ENCODE measurements at regions not wholly inside any gene's neighbourhood (a gene's known extent, or its start where the extent isn't known, plus 50 kb on each side); places are given as distances from the start of the nearest gene placed in this dataset.
A peak's percentile ranks its signal among the peaks of the same experiment; 100 is the strongest.
"Not testable (repeated sequence)": the region's sequence is repeated elsewhere in the genome, so short reads cannot be mapped to it uniquely, and the experiment has no call there.

DNA sequence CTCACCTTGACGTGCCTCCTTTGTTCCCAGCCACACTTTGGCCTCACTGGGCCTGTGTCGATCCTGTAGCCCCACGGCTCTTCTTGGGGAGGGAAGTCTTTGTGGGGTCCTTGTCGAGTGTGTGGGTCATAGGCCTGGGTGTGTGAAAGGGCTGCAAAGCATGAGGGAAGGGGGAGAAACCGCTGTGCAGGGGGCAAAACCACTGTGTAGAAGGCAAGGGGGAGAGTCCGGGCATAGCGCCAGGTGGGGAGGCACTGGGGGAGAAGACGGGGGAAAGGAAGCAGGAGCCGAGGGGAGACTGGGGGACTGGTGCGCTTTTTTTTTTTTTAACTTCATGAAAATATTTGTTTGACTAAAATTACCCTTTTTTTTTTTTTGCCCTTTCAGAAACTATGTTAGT is 65.1 kb upstream of the RASD2 start:
- DNase-seq: no peak

DNA sequence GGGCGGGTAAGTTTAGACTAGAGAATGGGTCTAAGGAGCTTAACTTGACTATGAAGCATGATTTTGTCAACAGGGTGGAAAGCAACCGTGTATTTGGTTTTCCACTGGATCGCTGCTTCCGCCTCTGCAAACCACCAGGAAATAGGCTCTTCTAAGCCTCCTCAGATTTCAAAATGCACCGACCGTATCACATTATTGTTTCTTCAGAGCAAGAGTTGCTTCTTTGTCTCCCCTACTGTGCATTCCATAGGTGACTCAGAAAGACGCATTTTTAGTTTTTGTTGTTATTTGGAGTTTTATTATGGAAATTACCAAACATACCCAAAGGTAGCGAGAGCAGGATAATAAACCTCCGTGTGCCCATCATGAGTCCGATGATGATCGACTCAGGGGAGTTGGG is 64.3 kb upstream of the RASD2 start:
- DNase-seq: no peak

DNA sequence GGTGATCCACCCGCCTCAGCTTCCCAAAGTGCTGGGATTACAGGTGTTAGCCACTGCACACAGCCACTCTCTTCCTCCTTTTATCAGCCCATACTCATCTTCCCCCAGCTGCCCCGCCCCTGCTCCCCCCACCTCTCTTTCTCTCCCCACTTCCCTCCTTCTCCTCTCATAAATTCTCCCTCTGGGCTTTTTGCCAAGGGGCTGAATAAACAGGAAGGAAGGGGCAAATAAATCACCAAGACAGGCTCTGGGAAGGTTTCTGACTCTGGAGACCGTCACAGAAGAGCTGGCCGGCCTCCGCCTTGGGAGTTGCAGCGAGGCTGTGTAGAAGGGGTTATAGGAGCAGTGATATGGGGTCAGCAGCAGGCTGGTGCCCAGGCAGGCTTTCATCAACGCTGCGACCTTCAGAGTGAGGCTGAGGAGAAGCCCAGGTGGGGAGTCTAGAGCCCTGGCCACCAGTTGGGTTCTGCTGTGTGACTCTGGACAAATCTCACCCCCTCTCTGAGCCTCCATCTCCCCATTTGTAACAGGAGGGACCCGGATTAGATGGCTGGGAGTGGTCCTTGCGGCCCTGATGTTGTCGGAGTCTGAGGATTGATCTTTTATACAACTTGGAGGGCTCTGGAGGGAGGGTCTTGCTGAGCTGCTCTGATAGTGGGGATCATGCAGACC is 62.6 kb upstream of the RASD2 start:
- DNase-seq: peak in 1 of 2 donors; percentile 15

DNA sequence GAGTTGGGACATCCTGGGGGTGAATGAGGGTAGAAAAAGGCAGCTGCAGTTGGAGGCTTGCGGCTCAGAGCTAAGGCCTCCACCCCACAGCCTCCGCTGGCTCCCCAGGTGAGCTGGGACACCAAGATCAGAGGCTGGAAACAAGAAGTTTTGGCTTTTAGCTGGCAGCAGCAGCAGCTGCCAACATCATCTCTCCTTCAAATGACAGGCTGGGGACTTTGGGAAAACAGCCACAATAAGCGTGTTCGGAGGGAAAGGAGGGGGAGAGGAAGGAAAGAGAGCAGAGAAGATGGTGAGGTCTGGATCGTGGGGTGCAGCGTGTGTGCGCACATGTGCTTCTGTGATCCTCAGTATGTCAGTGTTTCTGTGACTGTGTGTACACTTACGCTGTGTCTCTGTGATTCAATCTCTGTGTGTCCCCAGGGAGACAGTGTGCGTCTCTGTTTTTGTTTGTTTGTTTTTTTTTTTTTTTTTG is 62.0 kb upstream of the RASD2 start:
- DNase-seq: no peak

DNA sequence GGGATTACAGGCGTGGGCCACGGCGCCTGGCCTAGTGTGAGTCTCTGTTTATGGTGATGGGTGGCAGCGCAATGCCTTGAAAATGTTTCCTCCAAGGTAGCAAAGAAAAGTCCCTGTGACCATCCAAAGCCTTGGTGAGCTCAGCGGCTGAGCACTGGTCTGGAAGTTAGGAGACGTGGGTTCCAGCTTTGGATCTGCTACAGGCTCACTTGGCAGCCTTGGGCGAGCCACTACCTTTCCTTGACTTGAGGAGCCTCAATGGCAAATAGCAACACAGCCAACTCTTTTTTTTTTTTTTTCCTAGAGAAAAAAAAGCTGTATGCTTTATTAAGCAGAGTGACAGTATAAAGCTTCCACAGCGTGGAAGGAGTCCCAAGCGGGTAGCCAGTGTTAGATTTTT is 61.3 kb upstream of the RASD2 start:
- no peak for DNase-seq

DNA sequence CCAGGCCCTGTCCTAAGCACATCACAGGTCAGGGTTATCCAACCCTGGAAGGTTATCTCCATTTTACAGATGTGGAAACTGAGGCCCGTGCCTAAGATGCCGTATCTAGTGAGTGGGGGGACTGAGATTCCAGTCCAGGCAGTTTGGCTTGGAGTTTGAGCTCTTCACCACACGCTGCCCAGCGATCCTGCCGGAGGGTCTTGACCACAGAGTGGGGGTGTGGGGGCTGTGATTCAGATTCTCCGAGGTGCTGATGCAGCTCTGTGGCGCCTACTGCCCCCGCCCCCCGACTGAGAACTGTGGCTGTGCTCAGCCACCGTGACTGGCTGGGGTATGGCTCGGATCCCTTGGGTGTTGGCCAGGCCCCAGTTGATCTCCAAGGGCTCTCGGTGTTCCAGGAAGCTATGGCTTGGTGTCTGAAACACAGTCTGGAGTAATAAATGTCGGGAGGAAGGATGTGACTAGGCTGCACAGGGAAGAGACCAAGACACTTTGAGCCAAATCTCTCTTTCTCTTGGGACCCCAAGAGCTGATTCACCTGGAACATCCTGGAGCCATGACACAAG is 60.6 kb upstream of the RASD2 start:
- DNase-seq: no peak

DNA sequence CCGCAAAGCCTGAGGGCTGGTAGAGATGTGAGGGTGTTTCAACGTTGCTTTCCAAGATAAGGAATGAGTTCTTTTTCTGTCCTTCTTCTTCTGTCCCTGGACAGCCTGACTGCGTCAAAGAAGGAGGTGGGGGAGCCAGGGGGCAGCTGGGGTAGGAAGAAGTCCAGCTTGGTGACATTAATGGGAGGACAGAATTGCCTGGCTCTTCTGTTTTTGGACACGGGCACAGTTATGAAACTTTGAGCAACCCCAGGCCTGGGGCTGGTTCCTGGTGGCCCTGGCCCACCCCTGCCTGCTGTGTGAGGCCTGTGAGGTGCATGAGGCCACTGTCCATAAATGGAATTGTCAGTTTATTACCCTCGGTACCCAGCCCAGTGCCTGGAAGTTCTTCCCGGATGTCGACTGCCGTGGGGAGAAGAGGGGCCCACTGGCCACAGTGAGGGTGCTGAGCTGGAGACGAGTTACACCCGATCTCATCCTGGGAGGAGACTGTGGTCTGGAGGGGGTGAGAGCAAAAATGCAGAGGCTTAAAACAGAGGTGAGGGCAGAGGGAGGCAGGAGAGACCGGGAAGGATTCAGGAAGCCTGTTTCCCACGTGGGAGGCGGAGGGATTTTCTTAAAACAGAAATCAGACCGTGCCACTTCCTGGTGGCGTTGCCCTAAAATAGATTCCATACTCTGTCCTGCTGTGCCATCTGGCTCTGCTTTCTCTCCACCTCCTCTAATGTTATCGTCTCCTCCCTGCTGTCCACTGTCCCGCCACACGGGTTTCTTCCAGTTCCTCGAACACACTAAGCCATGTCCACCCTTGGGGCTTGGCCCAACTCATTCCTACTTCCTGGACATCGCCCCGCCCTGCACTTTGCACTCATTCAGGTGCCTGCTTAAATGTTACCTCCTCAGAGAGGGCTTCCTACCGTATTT is 59.7 kb upstream of the RASD2 start:
- no peak for DNase-seq

DNA sequence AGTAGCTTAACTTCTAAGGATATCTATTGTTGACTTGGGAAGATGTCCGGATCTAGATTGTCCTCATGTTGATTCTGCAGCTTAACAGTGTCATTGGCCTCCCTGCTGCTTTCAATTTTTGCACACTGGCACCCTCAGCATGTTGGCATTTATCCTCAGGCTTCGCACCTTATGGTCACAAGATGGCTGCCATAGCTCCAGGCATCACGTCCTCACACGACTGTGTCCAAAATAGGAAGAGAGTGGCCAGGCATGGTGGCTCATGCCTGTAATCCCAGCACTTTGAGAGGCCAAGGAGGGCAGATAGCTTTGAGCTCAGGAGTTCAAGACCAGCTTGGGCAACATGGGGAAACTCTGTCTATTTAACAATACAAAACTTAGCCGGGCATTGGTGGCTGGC is 58.3 kb upstream of the RASD2 start:
- DNase-seq: no peak

DNA sequence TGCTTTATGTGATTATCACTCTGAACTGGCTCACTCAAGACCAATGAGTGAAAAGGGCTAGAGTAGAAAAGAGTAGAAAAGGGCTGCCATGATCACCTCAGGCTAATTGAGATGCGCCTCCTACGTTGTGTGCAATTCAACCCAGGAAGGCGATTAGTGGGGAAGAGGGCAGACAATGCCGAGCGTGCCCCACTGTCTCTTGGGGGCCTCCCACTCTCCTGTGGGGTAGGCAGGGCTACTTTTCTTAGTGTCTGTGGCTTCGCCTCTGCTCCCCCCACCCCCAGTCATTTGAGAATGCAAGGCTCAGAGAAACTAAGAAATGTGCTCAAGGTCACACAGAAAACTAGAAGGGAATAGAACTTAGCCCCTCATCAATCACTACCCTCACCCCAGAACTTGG is 57.7 kb upstream of the RASD2 start:
- no peak for DNase-seq

DNA sequence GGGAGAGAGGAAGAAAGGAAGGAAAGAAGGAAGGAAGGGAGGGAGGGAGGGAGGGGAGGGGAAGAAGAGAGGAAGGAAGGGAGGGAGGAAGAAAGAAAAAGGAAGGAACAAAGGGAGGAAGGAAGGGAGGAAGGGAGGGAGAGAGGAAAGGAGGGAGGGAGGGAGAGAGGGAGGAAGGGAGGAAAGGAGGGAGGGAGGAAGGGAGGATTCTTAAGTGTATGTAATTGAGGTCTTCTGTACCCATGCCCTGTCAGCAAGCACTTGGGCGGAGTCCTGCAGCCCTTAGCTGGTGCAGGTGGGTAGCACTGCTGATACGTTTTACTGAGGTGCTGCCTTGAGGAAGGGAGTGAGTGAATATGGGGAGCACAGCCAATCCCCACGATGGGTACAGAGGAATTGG is 56.9 kb upstream of the RASD2 start:
- no peak for DNase-seq

DNA sequence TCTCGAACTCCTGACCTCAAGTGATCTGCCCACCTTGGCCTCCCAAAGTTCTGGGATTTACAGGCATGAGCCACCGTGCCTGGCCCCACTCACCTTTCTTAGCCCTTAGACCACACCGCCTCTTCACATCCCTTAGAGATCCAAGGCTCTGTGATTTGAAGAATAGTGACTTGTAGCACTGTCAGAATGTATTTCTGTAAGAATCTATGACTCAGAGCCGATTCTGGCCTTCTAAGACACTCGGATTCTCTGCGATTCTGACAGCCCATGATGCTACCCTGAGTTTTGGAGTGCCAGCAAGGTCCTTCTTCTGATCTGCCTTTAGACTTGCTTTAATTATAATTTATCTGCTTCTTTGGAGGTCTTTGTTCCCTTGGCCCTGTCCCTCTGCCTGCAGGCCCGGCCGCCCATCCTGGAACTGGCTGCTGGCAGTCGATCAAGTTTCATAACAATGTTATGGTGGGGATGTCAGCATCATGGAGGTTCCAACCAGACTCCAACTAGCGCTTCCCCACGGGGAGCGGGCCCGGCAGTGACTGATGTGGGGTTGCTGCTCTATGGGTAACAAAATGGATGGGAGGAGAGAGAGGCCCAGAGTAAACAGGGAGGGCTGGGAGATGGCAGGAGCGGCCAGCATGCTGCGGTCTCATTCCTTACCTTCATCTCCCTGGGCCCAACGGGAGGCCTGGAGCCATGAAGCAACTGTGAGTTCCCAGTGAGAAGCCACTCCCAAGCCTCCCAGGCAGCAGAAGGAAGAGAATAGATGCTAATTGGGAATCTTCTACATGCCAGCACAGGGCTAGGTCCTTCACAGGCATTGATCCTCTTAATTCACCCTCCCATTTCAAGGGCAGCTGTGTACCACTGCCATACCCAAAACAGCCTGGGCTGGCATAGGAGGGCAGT is 55.7 kb upstream of the RASD2 start:
- no peak for DNase-seq

DNA sequence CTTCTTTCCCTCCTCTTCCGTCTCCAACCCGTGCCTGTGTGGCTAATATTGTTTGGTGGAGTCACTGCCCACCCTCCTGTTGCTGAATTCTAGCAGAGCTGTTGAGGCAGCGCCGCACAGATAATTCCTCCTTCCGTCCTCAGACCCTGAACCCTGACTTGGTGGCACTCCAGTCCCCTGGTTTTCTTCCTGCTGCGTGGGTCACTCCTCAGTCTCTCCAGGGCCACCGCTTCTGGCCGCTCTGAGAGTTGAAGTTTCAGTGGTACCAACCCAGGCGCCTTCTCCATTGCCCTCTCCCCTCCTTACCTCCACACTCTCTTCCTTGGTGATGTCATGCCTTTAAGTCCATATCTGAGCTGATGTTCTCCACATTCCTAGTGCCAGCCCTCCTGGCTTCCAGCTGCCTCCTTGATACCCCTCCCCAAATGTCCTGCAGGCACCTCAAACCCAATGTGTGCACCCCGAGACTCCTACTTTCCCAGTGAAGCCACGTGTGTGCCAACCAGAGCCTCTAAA is 54.5 kb upstream of the RASD2 start:
- no peak for DNase-seq

DNA sequence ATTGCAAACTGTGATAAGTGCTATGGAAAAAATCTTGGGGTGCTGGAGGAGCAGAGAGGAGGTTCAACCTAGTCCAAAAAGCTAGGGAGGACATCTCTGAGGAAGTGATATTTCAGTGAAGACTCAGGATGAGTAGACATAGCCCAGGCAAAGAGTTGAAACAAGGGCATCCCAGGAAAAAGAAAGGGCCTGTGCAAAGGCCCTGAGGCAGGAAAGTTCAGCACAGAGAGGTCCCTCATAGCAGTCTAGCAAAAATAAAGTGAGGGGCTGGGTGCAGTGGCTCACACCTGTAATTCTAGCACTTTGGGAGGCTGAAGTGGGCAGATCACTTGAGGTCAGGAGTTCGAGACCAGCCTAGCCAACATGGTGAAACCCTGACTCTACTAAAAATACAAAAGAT is 53.0 kb upstream of the RASD2 start:
- DNase-seq: not testable (repeated sequence)

DNA sequence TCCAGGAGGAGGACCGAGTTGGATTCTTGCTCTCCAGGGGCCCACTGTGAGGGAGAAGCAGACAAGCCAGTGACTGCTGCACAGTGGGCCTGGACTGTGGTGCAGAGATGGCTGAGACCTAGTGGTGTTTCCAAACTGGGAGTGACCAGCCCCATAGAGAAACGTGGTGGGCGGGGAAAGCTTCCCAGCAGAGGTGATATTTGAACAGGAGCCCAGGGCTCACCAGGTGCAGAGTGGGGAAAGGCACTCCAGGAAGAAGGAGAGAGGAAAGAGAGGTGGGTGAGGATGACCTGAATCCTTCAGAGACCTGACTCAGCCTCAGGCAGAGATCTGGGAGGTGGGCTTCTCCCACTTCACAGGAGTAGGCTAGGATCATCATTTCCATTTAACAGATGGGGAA is 52.1 kb upstream of the RASD2 start:
- DNase-seq: no peak

DNA sequence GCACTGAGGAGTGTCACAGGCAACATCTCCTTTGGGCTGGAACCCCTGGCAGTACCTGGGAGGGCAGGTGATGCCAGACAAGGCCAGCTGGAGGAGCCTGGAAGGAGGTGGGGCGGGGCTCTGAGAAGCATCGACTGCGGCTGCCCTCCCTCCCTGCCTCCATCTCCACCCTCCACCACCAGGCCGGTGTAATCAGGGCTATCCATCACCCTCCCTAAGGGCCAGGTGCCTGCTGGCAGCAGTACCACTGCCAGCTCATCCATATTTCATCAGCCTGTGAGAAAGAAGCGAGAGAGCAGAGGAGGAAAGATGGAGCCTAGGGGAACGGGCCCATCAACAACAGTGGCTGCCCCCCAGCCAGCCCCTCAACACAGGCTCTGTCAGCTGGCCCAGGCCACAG is 51.4 kb upstream of the RASD2 start:
- DNase-seq: no peak
